Uterus (tissue), 2 donors: ENCODE measurements at regions not wholly inside any gene's neighbourhood (a gene's known extent, or its start where the extent isn't known, plus 50 kb on each side); places are given as distances from the start of the nearest gene placed in this dataset.

Experiments used
- POLR2A ChIP-seq, 2 donors: fragments of 450-650 bp; IDR thresholded peaks; one replicate each; pipeline ENCODE4 v1.6.1; 2016; ENCODE audit warnings: antibody characterized with exemption in 2 of 2, mild to moderate bottlenecking in 1 of 2, moderate library complexity in 1 of 2
- TF ChIP-seq, protein P1 (sequence below), 4 experiments: fragments of 200-600 bp in 2 of 4; fragments of 450-650 bp in 2 of 4; sonication (generic) in 2 of 4; IDR thresholded peaks; one replicate each; pipeline ENCODE4 v1.5.1; 2016 to 2019; ENCODE audit warnings: antibody characterized with exemption in 4 of 4, mild to moderate bottlenecking in 2 of 4, moderate library complexity in 1 of 4

- TF ChIP-seq, protein P1, sequence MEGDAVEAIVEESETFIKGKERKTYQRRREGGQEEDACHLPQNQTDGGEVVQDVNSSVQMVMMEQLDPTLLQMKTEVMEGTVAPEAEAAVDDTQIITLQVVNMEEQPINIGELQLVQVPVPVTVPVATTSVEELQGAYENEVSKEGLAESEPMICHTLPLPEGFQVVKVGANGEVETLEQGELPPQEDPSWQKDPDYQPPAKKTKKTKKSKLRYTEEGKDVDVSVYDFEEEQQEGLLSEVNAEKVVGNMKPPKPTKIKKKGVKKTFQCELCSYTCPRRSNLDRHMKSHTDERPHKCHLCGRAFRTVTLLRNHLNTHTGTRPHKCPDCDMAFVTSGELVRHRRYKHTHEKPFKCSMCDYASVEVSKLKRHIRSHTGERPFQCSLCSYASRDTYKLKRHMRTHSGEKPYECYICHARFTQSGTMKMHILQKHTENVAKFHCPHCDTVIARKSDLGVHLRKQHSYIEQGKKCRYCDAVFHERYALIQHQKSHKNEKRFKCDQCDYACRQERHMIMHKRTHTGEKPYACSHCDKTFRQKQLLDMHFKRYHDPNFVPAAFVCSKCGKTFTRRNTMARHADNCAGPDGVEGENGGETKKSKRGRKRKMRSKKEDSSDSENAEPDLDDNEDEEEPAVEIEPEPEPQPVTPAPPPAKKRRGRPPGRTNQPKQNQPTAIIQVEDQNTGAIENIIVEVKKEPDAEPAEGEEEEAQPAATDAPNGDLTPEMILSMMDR (IDR thresholded peaks at IDR 0.05): no peak
- TF ChIP-seq POLR2A (IDR thresholded peaks at IDR 0.05): no peak
Observed at GRCh38 chr1:68969441-68969840, 472.6 kb upstream of the DEPDC1 start.
